Karpas-422 (cell line): ENCODE measurements at regions not wholly inside any gene's neighbourhood (a gene's known extent, or its start where the extent isn't known, plus 50 kb on each side); places are given as distances from the start of the nearest gene placed in this dataset.
A peak's percentile ranks its signal among the peaks of the same experiment; 100 is the strongest.

Source experiments
- DNase-seq: peaks from one replicate; pipeline ENCODE4 v3.0.0-alpha.2; 2015
- H2AFZ ChIP-seq: fragments of 200-600 bp; sonication (generic); 2 replicates; pipeline ENCODE4 v1.6.1; 2014; ENCODE audit warnings: antibody characterized with exemption, low read length, mixed read lengths
- H3K27ac ChIP-seq: fragments of 200-600 bp; sonication (generic); 2 replicates; pipeline ENCODE4 v1.5.1; 2014; ENCODE audit warnings: mild to moderate bottlenecking, low read length, moderate library complexity
- H3K27me3 ChIP-seq: fragments of 200-600 bp; sonication (generic); 2 replicates; pipeline ENCODE4 v1.6.1; 2014; ENCODE audit warnings: low read length, mixed read lengths
- H3K36me3 ChIP-seq: fragments of 200-600 bp; sonication (generic); 2 replicates; pipeline ENCODE4 v1.6.1; 2014; ENCODE audit warnings: low read length, mixed read lengths; ENCODE audit not compliant: insufficient read depth
- H3K4me1 ChIP-seq: fragments of 200-600 bp; sonication (generic); 2 replicates; pipeline ENCODE4 v1.6.1; 2014; ENCODE audit warnings: mild to moderate bottlenecking, low read length, mixed read lengths
- H3K4me2 ChIP-seq: fragments of 200-600 bp; sonication (generic); 2 replicates; pipeline ENCODE4 v1.6.1; 2014; ENCODE audit warnings: low read length, low read depth, mild to moderate bottlenecking; ENCODE audit not compliant: poor library complexity, severe bottlenecking
- H3K4me3 ChIP-seq: fragments of 200-600 bp; sonication (generic); 2 replicates; pipeline ENCODE4 v1.5.1; 2014; ENCODE audit warnings: mild to moderate bottlenecking, antibody characterized with exemption, low read length, mixed read lengths
- H3K79me2 ChIP-seq: fragments of 200-600 bp; sonication (generic); 2 replicates; pipeline ENCODE4 v1.6.1; 2014; ENCODE audit warnings: mild to moderate bottlenecking, low read length, mixed read lengths
- H3K9ac ChIP-seq: fragments of 200-600 bp; sonication (generic); 2 replicates; pipeline ENCODE4 v1.6.0; 2014; ENCODE audit warnings: low read length
- H3K9me2 ChIP-seq: fragments of 200-600 bp; sonication (generic), shearing (Covaris generic); replicated peaks from 2 replicates; pipeline ENCODE4 v1.6.0; 2014; ENCODE audit warnings: mild to moderate bottlenecking, low read length, moderate library complexity; ENCODE audit not compliant: insufficient read depth
- H3K9me3 ChIP-seq: fragments of 300-700, 200-600 bp; sonication (generic); 2 replicates; pipeline ENCODE4 v1.6.1; 2014; ENCODE audit warnings: low read length, mixed read lengths
- H4K20me1 ChIP-seq: fragments of 200-600 bp; sonication (generic); 2 replicates; pipeline ENCODE4 v1.6.1; 2014; ENCODE audit warnings: mild to moderate bottlenecking, antibody characterized with exemption, low read length, low read depth; ENCODE audit not compliant: insufficient read depth

DNA sequence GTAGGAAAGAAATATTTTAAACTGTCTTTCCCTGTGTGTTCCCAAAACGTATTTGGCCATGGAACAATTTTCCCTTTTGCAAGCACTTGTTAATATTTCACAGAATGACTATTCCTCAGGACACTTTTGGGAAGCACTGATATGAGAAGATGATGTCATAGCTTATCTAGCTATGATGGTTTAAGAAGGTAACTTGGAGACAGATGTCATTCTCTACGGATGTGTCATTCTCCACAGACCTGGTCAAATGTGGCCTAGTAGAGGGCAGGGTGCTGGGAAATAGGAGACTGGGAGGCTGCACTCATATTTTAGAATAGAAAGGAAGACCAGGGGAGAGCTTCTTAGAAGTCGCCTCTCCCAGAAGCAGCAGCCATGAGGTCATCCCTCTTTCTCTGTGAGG is 220.7 kb upstream of the GLI3 start:
- H3K4me3 ChIP-seq = no peak overlapping the region
- H3K36me3 ChIP-seq = no peaks in the 10 kb centered on the region
- H2AFZ ChIP-seq = no peak overlapping the region
- no peaks in the 10 kb centered on the region for H4K20me1 ChIP-seq
- H3K27me3 ChIP-seq = no peaks in the 10 kb centered on the region
- no peaks in the 10 kb centered on the region for H3K4me1 ChIP-seq
- no peak overlapping the region for H3K9ac ChIP-seq
- no peaks in the 10 kb centered on the region for H3K9me2 ChIP-seq
- no peak overlapping the region for H3K4me2 ChIP-seq
- no peaks in the 10 kb centered on the region for H3K79me2 ChIP-seq
- no peaks in the 10 kb centered on the region for H3K9me3 ChIP-seq
- no peak overlapping the region for H3K27ac ChIP-seq
- no peak for DNase-seq

DNA sequence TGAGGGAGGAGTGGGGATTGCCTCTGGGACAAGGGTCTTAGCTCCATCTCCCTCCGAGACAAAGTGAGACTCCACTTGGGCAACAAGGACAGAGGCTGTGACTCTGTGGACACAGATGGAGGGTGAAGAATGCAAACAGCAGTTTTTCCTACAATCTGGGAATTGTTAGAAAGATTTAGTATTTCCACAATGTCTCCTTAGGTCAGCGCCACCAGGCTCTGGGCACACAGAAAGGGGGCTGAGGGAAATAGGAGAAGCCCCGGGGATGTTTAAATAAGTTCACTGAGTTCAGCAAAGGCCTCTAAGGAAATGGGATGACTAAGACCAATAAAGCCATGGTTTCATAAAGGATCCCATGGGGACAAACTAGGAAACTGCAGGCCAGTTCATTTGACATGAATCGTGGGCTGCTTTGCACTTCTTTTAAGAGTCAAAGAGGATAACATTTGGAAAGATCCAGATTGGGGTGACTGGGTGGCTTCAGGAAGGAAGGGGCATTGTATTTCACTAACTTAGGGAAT is 219.8 kb upstream of the GLI3 start:
- Histone ChIP-seq H3K36me3 (no peaks in the 10 kb centered on the region), H4K20me1 (no peaks in the 10 kb centered on the region), H2AFZ (no peak overlapping the region), H3K27me3 (no peaks in the 10 kb centered on the region), H3K9ac (no peak overlapping the region), H3K79me2 (no peaks in the 10 kb centered on the region), H3K4me2 (no peak overlapping the region), H3K9me2 (no peaks in the 10 kb centered on the region), H3K9me3 (no peaks in the 10 kb centered on the region), H3K27ac (no peak overlapping the region), H3K4me3 (no peak overlapping the region), H3K4me1 (no peaks in the 10 kb centered on the region)
- no peak for DNase-seq

DNA sequence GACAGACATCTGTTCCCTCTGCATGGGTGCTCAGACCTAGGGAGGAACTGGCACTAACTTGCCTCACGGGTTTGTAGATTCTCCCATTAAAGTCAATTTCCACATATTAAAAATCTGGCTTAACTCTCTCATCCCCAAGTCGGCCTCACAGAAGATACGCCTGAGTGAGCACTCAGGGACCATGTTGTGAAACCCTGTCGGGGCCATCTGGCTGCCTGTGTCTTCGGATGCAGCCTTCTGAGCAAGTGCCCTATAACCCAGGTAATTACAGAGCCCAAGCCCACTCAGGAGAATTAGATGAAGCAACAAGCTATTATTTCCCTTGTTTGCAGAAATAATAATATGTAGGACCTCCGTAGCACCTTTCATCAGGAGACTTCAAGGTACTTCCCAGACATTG is 219.3 kb upstream of the GLI3 start:
- DNase-seq = no peak
- H3K27ac ChIP-seq = no peak overlapping the region
- no peaks in the 10 kb centered on the region for H3K9me2 ChIP-seq
- H3K4me1 ChIP-seq = no peaks in the 10 kb centered on the region
- H3K4me2 ChIP-seq = no peak overlapping the region
- no peak overlapping the region for H3K9ac ChIP-seq
- H3K79me2 ChIP-seq = no peaks in the 10 kb centered on the region
- no peaks in the 10 kb centered on the region for H3K27me3 ChIP-seq
- H3K36me3 ChIP-seq = no peaks in the 10 kb centered on the region
- no peak overlapping the region for H3K4me3 ChIP-seq
- no peaks in the 10 kb centered on the region for H4K20me1 ChIP-seq
- no peaks in the 10 kb centered on the region for H3K9me3 ChIP-seq
- no peak overlapping the region for H2AFZ ChIP-seq

DNA sequence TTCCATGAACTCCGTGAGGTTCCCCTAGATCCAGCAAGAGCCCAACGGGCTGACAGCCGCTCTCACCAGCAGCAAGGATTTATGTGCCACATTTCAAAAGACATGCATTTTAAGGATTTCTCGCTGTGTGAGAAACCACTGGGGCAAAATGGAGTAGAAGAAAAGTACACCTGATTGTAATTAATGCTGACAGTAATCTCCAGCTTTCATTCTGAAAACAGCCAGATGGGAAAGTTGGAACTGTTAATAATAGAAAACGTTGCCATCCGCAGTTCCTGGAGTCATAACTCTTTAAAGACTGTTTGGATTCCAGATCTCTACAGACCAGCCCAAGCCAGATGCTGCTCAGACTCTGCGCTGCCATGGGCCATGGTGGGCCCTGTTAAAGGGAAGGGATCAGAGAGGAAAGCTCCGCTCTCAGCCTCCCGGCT is 216.9 kb upstream of the GLI3 start:
- no peak overlapping the region for H3K4me3 ChIP-seq
- no peak overlapping the region for H3K27ac ChIP-seq
- H3K4me2 ChIP-seq = no peak overlapping the region
- H3K9me3 ChIP-seq = no peaks in the 10 kb centered on the region
- H3K9me2 ChIP-seq = no peaks in the 10 kb centered on the region
- no peaks in the 10 kb centered on the region for H3K4me1 ChIP-seq
- DNase-seq = no peak
- no peaks in the 10 kb centered on the region for H3K36me3 ChIP-seq
- H3K79me2 ChIP-seq = no peaks in the 10 kb centered on the region
- H3K27me3 ChIP-seq = no peaks in the 10 kb centered on the region
- no peak overlapping the region for H2AFZ ChIP-seq
- H3K9ac ChIP-seq = no peak overlapping the region
- no peaks in the 10 kb centered on the region for H4K20me1 ChIP-seq

- no peaks in the 10 kb centered on the region for H3K79me2 ChIP-seq
- no peak overlapping the region for H3K4me2 ChIP-seq
- H3K4me3 ChIP-seq = no peak overlapping the region
- H4K20me1 ChIP-seq = no peaks in the 10 kb centered on the region
- H3K27ac ChIP-seq = no peak overlapping the region
- no peaks in the 10 kb centered on the region for H3K9me2 ChIP-seq
- H3K9ac ChIP-seq = no peak overlapping the region
- no peaks in the 10 kb centered on the region for H3K9me3 ChIP-seq
- H3K4me1 ChIP-seq = no peaks in the 10 kb centered on the region
- DNase-seq = peak; percentile 42
- no peak overlapping the region for H2AFZ ChIP-seq
- no peaks in the 10 kb centered on the region for H3K36me3 ChIP-seq
- no peaks in the 10 kb centered on the region for H3K27me3 ChIP-seq
These were observed 215.3 kb upstream of the GLI3 start for GRCh38 chr7:42452356-42452755.

DNA sequence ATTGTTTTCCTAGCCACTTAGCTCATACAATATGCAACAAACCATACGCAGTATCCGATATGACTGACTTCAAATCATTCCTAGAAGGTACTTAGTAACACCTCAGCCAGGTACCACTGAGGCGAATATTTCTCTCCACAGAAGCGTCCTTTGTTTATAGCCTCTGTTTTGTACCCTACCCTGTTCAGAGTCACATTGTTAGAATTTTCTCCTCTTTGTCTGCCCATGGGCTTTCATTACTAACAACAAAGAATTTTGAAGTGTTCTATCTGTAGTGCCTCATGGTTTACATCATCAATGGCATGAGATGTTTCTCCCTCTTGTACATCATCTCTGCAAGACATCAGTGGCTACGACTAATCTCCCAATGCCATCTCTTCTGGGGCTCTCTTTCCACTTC is 212.4 kb upstream of the GLI3 start:
- Histone ChIP-seq H3K4me2 (no peak overlapping the region), H3K9me3 (no peaks in the 10 kb centered on the region), H3K9ac (no peak overlapping the region), H3K27ac (no peak overlapping the region), H3K36me3 (no peaks in the 10 kb centered on the region), H2AFZ (no peak overlapping the region), H3K9me2 (no peaks in the 10 kb centered on the region), H4K20me1 (no peaks in the 10 kb centered on the region), H3K4me1 (no peaks in the 10 kb centered on the region), H3K79me2 (no peaks in the 10 kb centered on the region), H3K27me3 (no peaks in the 10 kb centered on the region), H3K4me3 (no peak overlapping the region)
- no peak for DNase-seq

- no peak overlapping the region for H2AFZ ChIP-seq
- H4K20me1 ChIP-seq = no peaks in the 10 kb centered on the region
- H3K27me3 ChIP-seq = no peaks in the 10 kb centered on the region
- no peak for DNase-seq
- H3K4me3 ChIP-seq = no peak overlapping the region
- H3K4me1 ChIP-seq = no peaks in the 10 kb centered on the region
- no peaks in the 10 kb centered on the region for H3K9me3 ChIP-seq
- no peaks in the 10 kb centered on the region for H3K79me2 ChIP-seq
- no peaks in the 10 kb centered on the region for H3K9me2 ChIP-seq
- H3K4me2 ChIP-seq = no peak overlapping the region
- no peak overlapping the region for H3K9ac ChIP-seq
- H3K36me3 ChIP-seq = no peaks in the 10 kb centered on the region
- H3K27ac ChIP-seq = no peak overlapping the region
These were observed 211.9 kb upstream of the GLI3 start for GRCh38 chr7:42448901-42449300.

DNA sequence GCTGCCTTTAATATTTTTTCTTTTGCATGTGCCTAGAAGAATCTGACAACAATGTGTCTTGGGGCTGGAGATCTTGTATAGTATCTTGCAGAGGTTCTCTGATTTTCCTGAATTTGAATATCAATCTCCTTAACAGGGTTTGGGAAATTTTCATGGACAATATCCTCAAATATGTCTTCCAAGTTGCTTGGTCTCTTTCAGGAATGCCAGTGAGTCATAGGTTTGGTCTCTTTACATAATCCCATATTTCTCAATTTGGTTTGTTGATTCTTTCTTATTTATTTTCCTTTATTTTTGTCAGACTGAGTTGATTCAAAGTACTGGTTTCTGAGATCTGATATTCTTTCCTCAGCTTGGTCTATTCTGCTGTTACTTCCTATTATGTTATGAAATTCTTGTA is 208.7 kb upstream of the GLI3 start:
- no peaks in the 10 kb centered on the region; the same call in 1 of the 2 replicates for H3K9me3 ChIP-seq

GRCh38 chr7:42440951-42441350 is 203.9 kb upstream of the GLI3 start:
- no peak overlapping the region for H3K27ac ChIP-seq
- no peak overlapping the region for H3K9ac ChIP-seq

More for the DNA sequence above, 208.7 kb upstream of the GLI3 start:
- no peak for DNase-seq
- Histone ChIP-seq H3K36me3 (no peaks in the 10 kb centered on the region), H3K4me3 (no peak overlapping the region), H3K4me1 (no peaks in the 10 kb centered on the region), H4K20me1 (no peaks in the 10 kb centered on the region), H3K9me2 (no peaks in the 10 kb centered on the region), H3K4me2 (no peak overlapping the region), H3K27me3 (no peaks in the 10 kb centered on the region), H3K27ac (no peak overlapping the region), H2AFZ (no peak overlapping the region), H3K79me2 (no peaks in the 10 kb centered on the region), H3K9ac (no peak overlapping the region)

More at GRCh38 chr7:42440951-42441350, 203.9 kb upstream of the GLI3 start:
- Histone ChIP-seq H3K4me1 (no peaks in the 10 kb centered on the region), H3K27me3 (no peaks in the 10 kb centered on the region), H3K9me3 (no peaks in the 10 kb centered on the region; the same call in 1 of the 2 replicates), H3K9me2 (no peaks in the 10 kb centered on the region), H4K20me1 (no peaks in the 10 kb centered on the region), H3K36me3 (no peaks in the 10 kb centered on the region), H3K79me2 (no peaks in the 10 kb centered on the region), H2AFZ (no peak overlapping the region), H3K4me3 (no peak overlapping the region), H3K4me2 (no peak overlapping the region)
- no peak for DNase-seq
